ENCODE measurements at regions not wholly inside any gene's neighbourhood (a gene's known extent, or its start where the extent isn't known, plus 50 kb on each side); places are given as distances from the start of the nearest gene placed in this dataset.

- TF ChIP-seq EZH2phosphoT487 (IDR thresholded peaks at IDR 0.05; ENCODE audit: insufficient read depth, low read depth) (no peak), EZH2 (IDR thresholded peaks at IDR 0.05; ENCODE audit: insufficient read depth, poor library complexity, severe bottlenecking) (no peak)
- Histone ChIP-seq H3K9me3 (ENCODE audit: low read depth) (no peaks in the 10 kb centered on the region), H3K4me1 (ENCODE audit: insufficient read depth) (peaks cover 16% of the 10 kb centered on the region), H3K79me2 (ENCODE audit: insufficient read depth) (no peaks in the 10 kb centered on the region), H3K27ac (no peak overlapping the region), H3K4me2 (ENCODE audit: unreplicated experiment) (no peak overlapping the region), H3K9ac (no peak overlapping the region), H2AFZ (no peak overlapping the region), H3F3A (ENCODE audit: insufficient read depth) (peaks cover 14% of the 10 kb centered on the region), H3K9me2 (ENCODE audit: insufficient read depth) (no peaks in the 10 kb centered on the region), H3K36me3 (ENCODE audit: low read depth) (no peaks in the 10 kb centered on the region), H3K4me3 (no peak overlapping the region), H3K27me3 (replicated peaks; ENCODE audit: insufficient read depth) (no peaks in the 10 kb centered on the region), H4K20me1 (ENCODE audit: insufficient read depth) (no peaks in the 10 kb centered on the region)
- no peak for DNase-seq
- 70 to 71% methylated on average over 5 of the region's 5 CpGs for WGBS, 2 experiments (ENCODE audit: low coverage in 1 of 2, low lambda C conversion rate in 2 of 2, missing lambda C conversion rate in 2 of 2)
- in situ Hi-C loops (cut with MboI): no loop called here
Measured at GRCh38 chr1:57492586-57493226, 68.8 kb upstream of the DAB1 start.

DNA sequence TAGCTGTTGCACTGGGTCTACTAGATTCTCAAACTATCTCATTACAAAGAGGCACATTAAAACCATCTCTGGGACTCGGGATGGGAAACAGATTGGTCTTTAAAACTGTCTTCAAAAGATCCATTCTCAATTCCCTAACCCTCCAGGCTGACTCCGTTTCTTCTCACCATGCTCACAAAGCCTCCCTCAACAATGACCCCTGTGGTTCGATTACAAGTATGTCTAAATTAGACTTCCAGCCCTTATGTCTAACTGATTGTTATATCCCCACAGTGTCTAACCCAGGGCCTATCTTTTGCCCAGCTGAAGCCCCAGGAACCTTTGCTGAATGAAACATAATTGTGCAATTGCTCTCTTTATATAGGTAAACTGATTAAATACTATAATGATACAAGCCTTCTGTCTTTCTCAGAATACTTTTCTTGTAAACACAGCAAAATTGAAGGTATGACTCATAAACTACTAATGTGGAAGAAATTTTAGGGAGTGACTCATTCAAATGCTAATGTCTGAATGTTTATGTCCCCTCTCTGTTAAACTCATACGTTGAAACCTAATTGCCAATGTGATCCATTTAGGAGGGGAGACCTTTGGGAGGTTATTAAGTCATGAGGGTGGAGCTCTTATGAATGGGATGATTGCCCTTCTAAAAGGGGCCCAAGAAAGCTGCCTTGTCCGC, 65.6 kb upstream of the DAB1 start:
- no peaks in the 10 kb centered on the region for H4K20me1 ChIP-seq (ENCODE audit: insufficient read depth)
- peak; percentile 81 for DNase-seq
- TF ChIP-seq EZH2 (IDR thresholded peaks at IDR 0.05; ENCODE audit: insufficient read depth, poor library complexity, severe bottlenecking) (no peak), EZH2phosphoT487 (IDR thresholded peaks at IDR 0.05; ENCODE audit: insufficient read depth, low read depth) (no peak)
- peak overlapping the region; percentile 51; the same call in 1 of the 2 replicates for H2AFZ ChIP-seq
- H3K36me3 ChIP-seq (ENCODE audit: low read depth): no peaks in the 10 kb centered on the region
- peak overlapping the region; percentile 57 for H3K4me2 ChIP-seq (ENCODE audit: unreplicated experiment)
- no peaks in the 10 kb centered on the region for H3K9me3 ChIP-seq (ENCODE audit: low read depth)
- H3K9me2 ChIP-seq (ENCODE audit: insufficient read depth): no peaks in the 10 kb centered on the region
- peak overlapping the region; percentile 54 for H3K27ac ChIP-seq
- peaks cover 25% of the 10 kb centered on the region for H3F3A ChIP-seq (ENCODE audit: insufficient read depth)
- H3K9ac ChIP-seq: no peak overlapping the region
- in situ Hi-C loops (cut with MboI): no loop called here
- no peaks in the 10 kb centered on the region for H3K79me2 ChIP-seq (ENCODE audit: insufficient read depth)
- no peak overlapping the region for H3K4me3 ChIP-seq
- H3K27me3 ChIP-seq (replicated peaks; ENCODE audit: insufficient read depth): no peaks in the 10 kb centered on the region
- H3K4me1 ChIP-seq (ENCODE audit: insufficient read depth): peaks cover 30% of the 10 kb centered on the region
- WGBS, 2 experiments (ENCODE audit: low coverage in 1 of 2, low lambda C conversion rate in 2 of 2, missing lambda C conversion rate in 2 of 2): 44 to 49% methylated on average over 5 of the region's 5 CpGs

DNA sequence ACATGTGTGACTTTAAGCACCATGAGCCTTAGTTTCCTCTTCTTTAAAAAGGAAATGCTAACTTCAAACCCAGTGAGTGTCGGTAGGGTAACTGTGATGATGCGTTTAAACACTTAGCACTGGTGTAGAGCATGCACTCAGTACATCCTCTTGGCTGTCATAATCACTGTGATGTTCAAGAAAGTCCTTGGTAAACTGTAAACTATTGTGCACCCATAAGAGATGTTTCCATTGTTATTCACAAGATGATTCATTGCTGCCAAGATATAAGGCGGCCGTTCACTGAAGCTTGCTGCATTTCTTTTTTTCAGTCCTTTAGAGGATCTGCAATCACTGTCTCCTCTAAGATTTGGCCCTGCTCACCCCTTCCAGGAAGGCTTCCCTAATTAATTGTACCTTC, 61.8 kb upstream of the DAB1 start:
- DNase-seq: peak; percentile 85
- TF ChIP-seq EZH2phosphoT487 (IDR thresholded peaks at IDR 0.05; ENCODE audit: insufficient read depth, low read depth) (no peak), EZH2 (IDR thresholded peaks at IDR 0.05; ENCODE audit: insufficient read depth, poor library complexity, severe bottlenecking) (no peak)
- H4K20me1 ChIP-seq (ENCODE audit: insufficient read depth): no peaks in the 10 kb centered on the region
- no peaks in the 10 kb centered on the region for H3K36me3 ChIP-seq (ENCODE audit: low read depth)
- peak overlapping the region; percentile 43 for H3K27ac ChIP-seq
- in situ Hi-C loops (cut with MboI): no loop called here
- 1 to 2% methylated on average over 4 of the region's 4 CpGs for WGBS, 2 experiments (ENCODE audit: low coverage in 1 of 2, low lambda C conversion rate in 2 of 2, missing lambda C conversion rate in 2 of 2)
- H3K4me2 ChIP-seq (ENCODE audit: unreplicated experiment): peak overlapping the region; percentile 11
- H3K4me1 ChIP-seq (ENCODE audit: insufficient read depth): peaks cover 30% of the 10 kb centered on the region
- H3K9me3 ChIP-seq (ENCODE audit: low read depth): no peaks in the 10 kb centered on the region
- no peak overlapping the region for H2AFZ ChIP-seq
- no peaks in the 10 kb centered on the region for H3K79me2 ChIP-seq (ENCODE audit: insufficient read depth)
- H3K9ac ChIP-seq: no peak overlapping the region
- H3K4me3 ChIP-seq: no peak overlapping the region
- peaks cover 30% of the 10 kb centered on the region for H3F3A ChIP-seq (ENCODE audit: insufficient read depth)
- no peaks in the 10 kb centered on the region for H3K27me3 ChIP-seq (replicated peaks; ENCODE audit: insufficient read depth)
- H3K9me2 ChIP-seq (ENCODE audit: insufficient read depth): no peaks in the 10 kb centered on the region

DNA sequence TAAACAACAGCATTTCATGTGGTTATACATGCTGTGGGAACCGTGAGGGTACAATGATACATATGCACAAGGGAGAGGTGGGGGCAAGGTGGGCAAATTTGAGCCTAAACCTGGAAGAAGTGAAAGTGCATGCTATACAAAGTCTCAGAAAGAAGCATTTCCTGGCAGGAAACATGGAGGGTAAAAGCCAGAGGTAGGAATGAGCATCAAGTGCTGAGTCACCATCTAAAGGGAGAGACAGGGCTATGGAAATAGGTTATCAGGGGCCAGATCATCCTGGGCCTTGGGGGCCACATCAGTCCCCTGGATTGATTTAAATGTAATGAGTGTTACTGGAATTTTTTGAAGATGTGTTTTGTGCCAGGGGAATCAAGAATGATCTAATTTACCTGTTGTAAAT, 60.1 kb upstream of the DAB1 start:
- peaks cover 19% of the 10 kb centered on the region for H3F3A ChIP-seq (ENCODE audit: insufficient read depth)
- no peaks in the 10 kb centered on the region for H3K36me3 ChIP-seq (ENCODE audit: low read depth)
- DNase-seq: no peak
- H3K9me2 ChIP-seq (ENCODE audit: insufficient read depth): no peaks in the 10 kb centered on the region
- no peak overlapping the region for H3K27ac ChIP-seq
- in situ Hi-C loops (cut with MboI): no loop called here
- peaks cover 16% of the 10 kb centered on the region for H3K4me1 ChIP-seq (ENCODE audit: insufficient read depth)
- H4K20me1 ChIP-seq (ENCODE audit: insufficient read depth): no peaks in the 10 kb centered on the region
- WGBS, 2 experiments (ENCODE audit: low coverage in 1 of 2, low lambda C conversion rate in 2 of 2, missing lambda C conversion rate in 2 of 2): 97 to 100% methylated on average over 1 of the region's 1 CpG
- H3K9me3 ChIP-seq (ENCODE audit: low read depth): no peaks in the 10 kb centered on the region
- H2AFZ ChIP-seq: no peak overlapping the region
- no peak overlapping the region for H3K4me2 ChIP-seq (ENCODE audit: unreplicated experiment)
- TF ChIP-seq EZH2 (IDR thresholded peaks at IDR 0.05; ENCODE audit: insufficient read depth, poor library complexity, severe bottlenecking) (no peak), EZH2phosphoT487 (IDR thresholded peaks at IDR 0.05; ENCODE audit: insufficient read depth, low read depth) (no peak)
- no peak overlapping the region for H3K9ac ChIP-seq
- H3K27me3 ChIP-seq (replicated peaks; ENCODE audit: insufficient read depth): no peaks in the 10 kb centered on the region
- H3K4me3 ChIP-seq: no peak overlapping the region
- no peaks in the 10 kb centered on the region for H3K79me2 ChIP-seq (ENCODE audit: insufficient read depth)
